ENCODE measurements at regions not wholly inside any gene's neighbourhood (a gene's known extent, or its start where the extent isn't known, plus 50 kb on each side); places are given as distances from the start of the nearest gene placed in this dataset.

- TF ChIP-seq CTCF (IDR thresholded peaks at IDR 0.05; ENCODE audit: borderline replicate concordance, extremely low read depth, insufficient read depth), result no peak
- Histone ChIP-seq H3K4me3 (ENCODE audit: low read length in 3 of 3) (no peak overlapping the region), H3K27me3 (ENCODE audit: control insufficient read depth, insufficient read depth, low read length) (no peaks in the 10 kb centered on the region), H3K9me3 (ENCODE audit: control insufficient read depth in 2 of 3, insufficient read depth in 1 of 3, low read length in 3 of 3) (no peaks in the 10 kb centered on the region), H3K36me3 (ENCODE audit: control insufficient read depth in 2 of 3, insufficient read depth in 3 of 3, low read length in 3 of 3) (no peaks in the 10 kb centered on the region), H3K9ac (ENCODE audit: low read length in 3 of 3) (no peak overlapping the region), H3K27ac (ENCODE audit: low read depth in 2 of 2, low read length in 2 of 2) (no peak overlapping the region), H3K4me1 (ENCODE audit: control insufficient read depth in 2 of 3, insufficient read depth in 2 of 3, low read depth in 1 of 3, low read length in 3 of 3) (peaks cover 0 to 3% (median 0%) of the 10 kb centered on the region in 3 donors)
- no peak for FAIRE-seq
- intact Hi-C loops (cut with DNase I), result no loop called here
- DNase-seq, result no peak
Observed at GRCh38 chr3:5799398-5799797, 611.9 kb downstream of the EDEM1 start.

GRCh38 chr3:5800965-5801364 lies 613.5 kb downstream of the EDEM1 start:
- Histone ChIP-seq H3K4me3 (ENCODE audit: low read length in 3 of 3) (no peak overlapping the region), H3K9me3 (ENCODE audit: control insufficient read depth in 2 of 3, insufficient read depth in 1 of 3, low read length in 3 of 3) (no peaks in the 10 kb centered on the region), H3K4me1 (ENCODE audit: control insufficient read depth in 2 of 3, insufficient read depth in 2 of 3, low read depth in 1 of 3, low read length in 3 of 3) (peaks cover 0 to 3% (median 0%) of the 10 kb centered on the region in 3 donors), H3K36me3 (ENCODE audit: control insufficient read depth in 2 of 3, insufficient read depth in 3 of 3, low read length in 3 of 3) (no peaks in the 10 kb centered on the region), H3K9ac (ENCODE audit: low read length in 3 of 3) (no peak overlapping the region), H3K27me3 (ENCODE audit: control insufficient read depth, insufficient read depth, low read length) (no peaks in the 10 kb centered on the region), H3K27ac (ENCODE audit: low read depth in 2 of 2, low read length in 2 of 2) (no peak overlapping the region)
- TF ChIP-seq CTCF (IDR thresholded peaks at IDR 0.05; ENCODE audit: borderline replicate concordance, extremely low read depth, insufficient read depth), result no peak
- intact Hi-C loops (cut with DNase I), result no loop called here
- FAIRE-seq (no peak), DNase-seq (no peak)

- H3K4me3 ChIP-seq (ENCODE audit: low read length in 3 of 3), result no peak overlapping the region
- FAIRE-seq, result no peak
- intact Hi-C loops (cut with DNase I), result no loop called here
- DNase-seq, result peak in 2 of 5 donors; percentile 32 to 33
- TF ChIP-seq CTCF (IDR thresholded peaks at IDR 0.05; ENCODE audit: borderline replicate concordance, extremely low read depth, insufficient read depth), result no peak
- H3K9ac ChIP-seq (ENCODE audit: low read length in 3 of 3), result no peak overlapping the region
- no peaks in the 10 kb centered on the region for H3K4me1 ChIP-seq (ENCODE audit: control insufficient read depth in 2 of 3, insufficient read depth in 2 of 3, low read depth in 1 of 3, low read length in 3 of 3)
- H3K27ac ChIP-seq (ENCODE audit: low read depth in 2 of 2, low read length in 2 of 2), result no peak overlapping the region
- H3K36me3 ChIP-seq (ENCODE audit: control insufficient read depth in 2 of 3, insufficient read depth in 3 of 3, low read length in 3 of 3), result no peaks in the 10 kb centered on the region
- no peaks in the 10 kb centered on the region for H3K9me3 ChIP-seq (ENCODE audit: control insufficient read depth in 2 of 3, insufficient read depth in 1 of 3, low read length in 3 of 3)
- H3K27me3 ChIP-seq (ENCODE audit: control insufficient read depth, insufficient read depth, low read length), result no peaks in the 10 kb centered on the region
Observed at GRCh38 chr3:5806192-5806591, 618.7 kb downstream of the EDEM1 start.

- DNase-seq (no peak), FAIRE-seq (no peak)
- no peaks in the 10 kb centered on the region for H3K4me1 ChIP-seq (ENCODE audit: control insufficient read depth in 2 of 3, insufficient read depth in 2 of 3, low read depth in 1 of 3, low read length in 3 of 3)
- intact Hi-C loops (cut with DNase I), result no loop called here
- H3K9me3 ChIP-seq (ENCODE audit: control insufficient read depth in 2 of 3, insufficient read depth in 1 of 3, low read length in 3 of 3), result no peaks in the 10 kb centered on the region
- no peaks in the 10 kb centered on the region for H3K27me3 ChIP-seq (ENCODE audit: control insufficient read depth, insufficient read depth, low read length)
- no peak for TF ChIP-seq CTCF (IDR thresholded peaks at IDR 0.05; ENCODE audit: borderline replicate concordance, extremely low read depth, insufficient read depth)
- no peak overlapping the region for H3K9ac ChIP-seq (ENCODE audit: low read length in 3 of 3)
- H3K4me3 ChIP-seq (ENCODE audit: low read length in 3 of 3), result no peak overlapping the region
- H3K36me3 ChIP-seq (ENCODE audit: control insufficient read depth in 2 of 3, insufficient read depth in 3 of 3, low read length in 3 of 3), result no peaks in the 10 kb centered on the region
- H3K27ac ChIP-seq (ENCODE audit: low read depth in 2 of 2, low read length in 2 of 2), result no peak overlapping the region
Observed at GRCh38 chr3:5809586-5810246, 622.2 kb downstream of the EDEM1 start.

All from kidney (tissue), 13 donors.